DOHH2 (cell line): ENCODE measurements at regions not wholly inside any gene's neighbourhood (a gene's known extent, or its start where the extent isn't known, plus 50 kb on each side); places are given as distances from the start of the nearest gene placed in this dataset.

ENCODE experiments used
- EZH2phosphoT487 ChIP-seq: fragments of 200-600 bp; sonication (generic); IDR thresholded peaks from 2 replicates; pipeline ENCODE4 v1.6.1; 2017; ENCODE audit warnings: borderline replicate concordance, mild to moderate bottlenecking, antibody characterized with exemption, low read length, moderate library complexity, mixed read lengths
- TF ChIP-seq, protein P1 (sequence below): fragments of 200-600 bp; sonication (generic); IDR thresholded peaks from one replicate; pipeline ENCODE4 v1.5.1; 2014; ENCODE audit warnings: antibody characterized with exemption, mild to moderate bottlenecking, low read depth, low read length; ENCODE audit not compliant: poor library complexity, severe bottlenecking

- TF ChIP-seq, protein P1, sequence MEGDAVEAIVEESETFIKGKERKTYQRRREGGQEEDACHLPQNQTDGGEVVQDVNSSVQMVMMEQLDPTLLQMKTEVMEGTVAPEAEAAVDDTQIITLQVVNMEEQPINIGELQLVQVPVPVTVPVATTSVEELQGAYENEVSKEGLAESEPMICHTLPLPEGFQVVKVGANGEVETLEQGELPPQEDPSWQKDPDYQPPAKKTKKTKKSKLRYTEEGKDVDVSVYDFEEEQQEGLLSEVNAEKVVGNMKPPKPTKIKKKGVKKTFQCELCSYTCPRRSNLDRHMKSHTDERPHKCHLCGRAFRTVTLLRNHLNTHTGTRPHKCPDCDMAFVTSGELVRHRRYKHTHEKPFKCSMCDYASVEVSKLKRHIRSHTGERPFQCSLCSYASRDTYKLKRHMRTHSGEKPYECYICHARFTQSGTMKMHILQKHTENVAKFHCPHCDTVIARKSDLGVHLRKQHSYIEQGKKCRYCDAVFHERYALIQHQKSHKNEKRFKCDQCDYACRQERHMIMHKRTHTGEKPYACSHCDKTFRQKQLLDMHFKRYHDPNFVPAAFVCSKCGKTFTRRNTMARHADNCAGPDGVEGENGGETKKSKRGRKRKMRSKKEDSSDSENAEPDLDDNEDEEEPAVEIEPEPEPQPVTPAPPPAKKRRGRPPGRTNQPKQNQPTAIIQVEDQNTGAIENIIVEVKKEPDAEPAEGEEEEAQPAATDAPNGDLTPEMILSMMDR = no peak
- no peak for TF ChIP-seq EZH2phosphoT487
Observed at GRCh38 chr12:67193704-67194103, 75.5 kb upstream of the CAND1 start.
